Eye (tissue), 1 donor: ENCODE measurements at regions not wholly inside any gene's neighbourhood (a gene's known extent, or its start where the extent isn't known, plus 50 kb on each side); places are given as distances from the start of the nearest gene placed in this dataset.

Experiments used
- DNase-seq: peaks from one replicate; pipeline ENCODE4 v3.0.0-alpha.2; 2015

- DNase-seq, result no peak
These were observed 198.4 kb downstream of the GALR1 start for GRCh38 chr18:77448046-77448445.

DNA sequence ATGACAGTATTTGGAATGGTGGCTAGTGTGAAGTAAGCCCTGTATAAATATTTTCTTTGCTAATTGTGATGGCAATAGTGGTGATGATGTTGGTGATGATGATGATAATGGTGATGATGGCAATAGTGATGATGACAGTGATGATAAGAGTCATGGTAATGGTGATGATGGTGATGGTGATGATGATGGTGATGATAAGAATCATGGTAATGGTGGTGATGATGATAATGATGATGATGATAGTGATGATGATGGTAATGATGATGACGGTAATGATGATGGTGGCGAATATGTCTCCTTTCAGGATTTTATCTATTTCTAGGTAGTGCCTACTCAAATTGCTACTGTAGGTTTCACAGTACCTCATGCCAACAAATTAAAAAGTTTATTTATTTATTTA is 205.4 kb downstream of the GALR1 start:
- DNase-seq, result no peak

- no peak for DNase-seq
These were observed 208.0 kb downstream of the GALR1 start for GRCh38 chr18:77457681-77458080.

GRCh38 chr18:77461062-77461688 is 211.5 kb downstream of the GALR1 start:
- no peak for DNase-seq

GRCh38 chr18:77464917-77465316 is 215.3 kb downstream of the GALR1 start:
- DNase-seq, result no peak

DNA sequence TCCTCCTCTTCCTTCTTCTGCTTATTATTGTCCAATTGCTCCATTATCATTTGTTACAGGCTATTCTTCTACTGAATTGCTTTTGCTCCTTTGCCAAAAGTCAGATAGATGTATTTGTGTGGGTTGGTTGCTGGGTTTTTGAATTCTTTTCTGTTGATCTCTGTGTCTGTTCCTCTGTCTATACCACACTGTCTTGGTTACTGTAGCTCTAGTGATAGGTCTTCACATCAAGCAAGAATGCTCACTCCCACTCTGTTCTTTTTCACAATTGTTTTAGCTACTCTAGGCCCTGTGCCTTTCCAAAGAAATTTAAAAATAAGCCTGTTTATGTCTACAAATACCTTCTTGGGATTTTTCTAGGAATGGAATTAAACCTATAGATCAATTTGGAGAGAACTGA is 217.2 kb downstream of the GALR1 start:
- no peak for DNase-seq

- DNase-seq, result no peak
These were observed 219.5 kb downstream of the GALR1 start for GRCh38 chr18:77469131-77469530.

- no peak for DNase-seq
These were observed 221.1 kb downstream of the GALR1 start for GRCh38 chr18:77470569-77471413.

DNA sequence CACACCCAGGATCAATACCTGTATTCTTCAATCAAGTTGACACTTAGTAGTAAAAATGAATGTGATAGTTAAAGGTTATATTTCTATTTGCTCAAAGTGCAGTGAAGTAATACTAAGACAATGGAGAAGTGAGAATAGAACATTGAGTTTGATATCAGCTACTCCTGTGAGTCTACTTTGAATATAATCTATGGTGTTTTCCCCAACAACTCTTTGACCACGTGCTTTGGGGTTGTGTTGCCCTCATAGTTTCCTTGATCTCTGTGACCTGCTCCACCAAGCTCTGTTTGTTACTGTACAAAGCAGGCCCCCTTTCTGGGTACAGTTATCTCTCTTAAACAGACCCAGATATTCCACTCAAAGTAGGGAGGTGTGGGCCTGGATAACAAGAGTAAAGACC is 222.9 kb downstream of the GALR1 start:
- no peak for DNase-seq

DNA sequence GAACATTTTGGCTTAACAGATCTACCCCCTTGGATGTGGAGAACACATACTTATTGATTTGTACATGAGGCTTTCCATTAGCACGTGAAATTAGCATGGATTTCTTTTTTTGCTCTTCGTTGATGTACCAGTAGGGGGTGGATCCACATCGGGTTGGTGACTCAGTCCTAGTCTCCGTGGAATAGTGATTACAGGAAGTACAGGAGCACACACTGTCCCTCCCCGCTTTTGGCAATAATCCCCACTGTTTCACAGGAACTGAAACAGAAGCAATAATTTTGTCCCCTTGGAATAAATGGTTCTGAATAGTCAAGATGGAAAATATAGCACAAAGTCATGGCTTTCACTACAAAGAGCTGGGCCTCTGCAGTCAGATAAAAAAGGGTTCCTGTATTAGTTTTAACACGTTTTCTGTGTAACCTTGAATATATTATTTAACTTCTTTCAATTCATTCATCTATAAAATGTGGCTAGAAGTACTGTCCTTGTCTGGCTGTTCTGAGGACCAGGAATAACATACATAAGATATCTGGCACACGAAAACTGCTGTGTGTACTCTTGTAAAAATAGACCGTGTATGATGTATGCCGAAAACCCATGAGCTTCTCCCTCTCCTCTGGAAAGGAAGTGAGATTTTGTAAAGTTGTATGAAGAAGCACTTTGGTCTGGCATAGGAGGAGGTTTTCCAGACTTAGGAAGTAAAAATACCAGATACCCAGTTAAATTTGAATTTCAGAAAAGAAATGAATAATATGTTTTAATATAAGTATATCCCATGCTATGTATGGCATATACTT is 229.2 kb downstream of the GALR1 start:
- DNase-seq, result no peak

- DNase-seq, result no peak
These were observed 231.9 kb downstream of the GALR1 start for GRCh38 chr18:77481541-77481940.

DNA sequence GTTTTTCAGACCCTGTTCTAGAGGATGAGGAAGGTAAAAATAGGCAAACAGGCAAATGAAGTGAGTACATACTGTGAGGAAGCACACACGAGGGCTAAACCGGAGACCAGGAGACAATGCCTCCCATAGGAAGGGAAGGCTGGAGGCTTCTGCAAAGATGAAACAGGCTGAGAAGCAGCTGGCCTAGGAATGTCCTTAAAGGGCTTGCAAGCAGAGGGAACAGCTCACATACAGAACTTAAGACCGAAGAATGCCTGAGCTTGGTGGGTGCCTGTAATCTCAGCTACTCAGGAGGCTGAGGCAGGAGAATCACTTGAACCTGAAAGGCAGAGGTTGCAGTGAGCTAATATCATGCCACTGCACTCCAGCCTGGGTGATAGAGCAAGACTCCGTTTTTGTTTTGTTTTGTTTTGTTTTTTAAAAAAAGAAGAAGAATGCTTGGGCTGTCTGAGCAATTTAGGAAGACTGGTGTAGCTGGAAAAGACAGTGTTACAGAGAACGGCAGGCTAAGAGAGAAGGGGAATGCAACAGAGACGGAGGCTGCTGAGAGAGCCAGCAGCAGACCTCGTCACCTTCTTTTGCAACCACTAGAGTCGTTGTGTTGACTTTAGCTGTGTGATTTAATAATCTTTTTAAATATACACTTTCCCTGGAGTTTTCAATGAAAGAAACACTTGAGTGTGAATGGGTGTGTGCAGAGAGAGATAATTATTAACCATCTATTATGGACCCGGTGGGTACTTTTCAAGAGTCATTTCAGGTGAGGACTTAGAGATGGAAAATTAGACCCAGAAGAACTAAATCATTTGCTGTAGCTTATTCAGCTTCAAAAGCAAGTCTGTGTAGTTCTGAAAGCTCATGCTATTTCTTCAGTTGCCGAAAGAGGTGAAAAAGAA is 232.8 kb downstream of the GALR1 start:
- DNase-seq, result no peak

DNA sequence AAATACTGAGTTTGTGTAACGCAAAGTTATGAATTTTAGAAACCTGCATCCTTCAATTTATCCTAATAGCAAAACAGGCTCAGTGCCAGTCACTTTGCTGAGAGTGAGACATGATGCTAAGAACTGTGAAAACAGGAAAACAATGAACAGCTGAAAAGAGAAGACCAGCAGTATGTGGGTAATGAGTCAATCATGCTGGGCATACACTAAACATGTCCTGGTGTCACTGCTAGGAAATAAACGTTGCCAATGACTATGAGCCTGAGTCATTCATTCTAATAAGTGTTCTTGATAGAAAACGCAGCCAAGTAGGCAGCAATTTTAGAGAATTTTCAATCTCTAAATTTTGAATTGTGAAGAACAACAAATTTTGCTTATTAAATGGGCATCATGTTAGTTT is 237.3 kb downstream of the GALR1 start:
- DNase-seq, result no peak

DNA sequence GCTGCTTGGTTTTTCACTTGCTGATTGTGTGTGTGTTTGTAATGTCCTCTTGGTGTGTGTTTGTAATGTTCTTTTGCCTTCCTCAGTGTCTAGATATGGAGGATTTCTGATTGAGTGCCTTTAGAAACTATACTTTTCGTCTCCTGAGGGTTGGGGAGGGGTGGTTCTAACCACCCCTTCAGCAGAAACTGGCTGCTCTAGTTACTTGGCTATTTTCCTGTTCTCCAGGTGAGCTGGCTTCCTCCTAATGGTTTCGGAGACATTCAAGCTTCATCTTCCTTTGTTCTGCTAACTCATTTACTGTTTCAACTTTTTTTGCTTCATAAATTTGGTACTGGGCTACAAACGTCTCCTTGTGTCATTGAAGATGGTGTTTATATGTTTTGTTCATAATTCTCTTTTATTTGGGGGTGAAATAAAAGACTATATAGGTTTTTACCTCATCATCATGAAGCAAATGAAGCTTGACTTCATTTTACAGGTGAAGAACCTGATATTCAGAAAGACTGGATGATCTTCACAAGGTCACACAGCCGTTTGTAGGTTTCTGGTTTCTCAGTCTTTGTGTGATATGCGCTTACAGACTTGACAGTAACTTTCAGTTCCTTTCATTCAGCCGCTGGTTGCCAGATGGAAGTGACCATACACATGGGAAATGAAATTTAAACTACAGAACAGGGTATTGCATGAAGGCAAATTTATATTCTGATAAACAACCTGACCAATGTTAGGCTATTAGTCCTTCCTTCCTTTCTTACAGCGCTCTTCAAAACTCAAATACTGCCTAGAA is 238.5 kb downstream of the GALR1 start:
- no peak for DNase-seq

DNA sequence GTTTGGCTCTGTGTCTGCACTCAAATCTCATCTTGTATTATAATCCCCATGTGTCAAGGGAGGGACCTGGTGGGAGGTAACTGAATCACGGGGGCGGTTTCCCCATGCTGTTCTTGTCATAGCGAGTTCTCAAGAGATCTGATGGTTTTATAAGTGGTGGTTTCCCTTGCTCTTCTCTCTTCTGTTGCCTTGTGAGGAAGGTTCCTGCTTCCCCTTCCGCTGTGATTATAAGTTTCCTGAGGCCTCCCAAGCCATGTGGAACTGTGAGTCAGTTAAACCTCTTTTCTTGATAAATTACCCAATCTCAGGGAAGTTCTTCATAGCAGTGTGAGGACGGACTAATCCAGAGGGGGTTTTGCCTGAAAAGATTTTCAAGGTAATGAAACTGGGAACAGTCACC is 245.4 kb downstream of the GALR1 start:
- DNase-seq, result no peak

DNA sequence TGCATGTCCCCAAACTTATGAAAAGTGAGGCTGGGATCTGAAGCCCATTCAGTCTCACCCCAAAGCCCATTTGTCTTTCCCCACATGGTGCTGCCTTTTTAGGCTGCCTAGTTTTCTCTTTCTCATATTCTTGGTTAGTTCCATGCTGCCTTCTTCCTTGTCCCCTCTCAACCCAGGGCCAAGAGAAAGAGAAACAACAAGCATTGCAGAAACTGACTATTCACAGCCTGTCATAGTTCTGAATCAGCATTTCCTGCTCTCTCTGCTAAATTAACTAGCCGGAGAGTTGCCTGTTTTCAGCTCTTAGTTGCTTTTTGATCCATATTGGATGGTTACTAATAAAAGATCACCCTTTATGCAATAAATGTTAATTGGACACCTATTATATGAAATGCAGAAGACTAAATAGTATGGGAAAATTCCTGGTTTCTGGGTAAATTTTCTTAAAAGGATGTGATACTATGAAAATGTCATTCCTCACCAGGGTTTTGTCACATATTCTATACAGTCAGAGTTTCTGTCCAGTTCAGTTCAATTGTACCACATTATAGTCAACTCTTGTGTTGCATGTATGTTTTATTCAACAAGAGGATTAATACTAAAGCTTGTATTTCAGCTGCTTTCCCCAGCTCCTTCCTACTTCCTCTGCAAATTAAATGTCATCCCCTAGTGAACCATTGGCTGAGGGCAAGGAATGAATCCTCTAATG is 246.5 kb downstream of the GALR1 start:
- DNase-seq, result no peak

DNA sequence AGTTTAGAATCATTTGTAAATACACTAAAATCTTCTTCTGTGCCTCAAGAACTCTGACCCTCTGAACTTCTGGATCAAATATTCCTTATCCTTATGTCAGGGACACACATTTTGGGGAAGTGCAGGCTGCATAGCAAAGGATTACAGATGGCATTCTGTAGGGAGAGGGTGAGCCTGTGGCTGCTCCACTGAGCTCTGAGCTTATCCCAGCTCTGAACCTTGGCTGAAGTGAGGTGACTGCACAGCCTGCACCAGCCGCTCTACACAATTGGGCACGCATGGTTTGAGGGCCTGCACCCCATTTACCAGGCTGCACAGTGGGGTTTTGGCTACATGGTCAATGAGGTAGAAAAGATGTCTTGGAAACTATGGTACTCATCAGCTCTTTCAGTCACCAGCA is 251.6 kb downstream of the GALR1 start:
- DNase-seq, result no peak

- no peak for DNase-seq
These were observed 255.9 kb downstream of the GALR1 start for GRCh38 chr18:77505499-77505898.

GRCh38 chr18:77512152-77512551 is 262.5 kb downstream of the GALR1 start:
- no peak for DNase-seq

DNA sequence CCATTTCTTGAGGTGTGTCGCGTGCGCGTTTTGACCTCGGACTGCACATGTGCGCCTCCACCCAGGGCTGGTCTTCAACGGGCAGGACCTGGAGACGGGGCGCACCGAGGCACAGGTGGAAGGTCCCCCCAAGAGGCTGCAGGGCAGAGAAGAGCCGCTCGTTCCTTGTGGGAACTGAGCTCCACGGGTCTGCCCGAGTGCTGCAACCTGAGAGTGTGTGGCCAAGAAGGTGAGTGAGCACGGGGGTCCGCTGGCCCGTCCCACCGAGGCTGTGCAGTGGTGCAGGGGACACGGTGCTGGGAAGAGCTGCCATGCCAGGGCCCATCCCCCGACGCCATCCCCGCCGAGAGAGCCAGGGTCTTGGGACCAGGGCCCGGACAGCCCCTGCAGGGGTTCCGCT is 268.3 kb downstream of the GALR1 start:
- DNase-seq, result no peak

GRCh38 chr18:77520767-77521166 is 271.1 kb downstream of the GALR1 start:
- DNase-seq, result no peak
